K562 (cell line): ENCODE measurements at regions not wholly inside any gene's neighbourhood (a gene's known extent, or its start where the extent isn't known, plus 50 kb on each side); places are given as distances from the start of the nearest gene placed in this dataset.

Experiments
- ATAC-seq: fragments of 200-7000 bp; cut with Tn5 transposase; 3 replicates; pipeline ENCODE4 v1.9.1; 2020; ENCODE audit warnings: moderate library complexity
- BruUV-seq: library from RNA; stranded (reverse); fragments of 400-500 nt; replicated peaks from 2 replicates; lab custom pipeline; 2021; lab: Mats Ljungman, UMichigan
- CTCF ChIA-PET: fragments of 300-600 bp; formaldehyde crosslinking; extraction: SDS; loops from one replicate; lab custom pipeline; 2021; ENCODE audit warnings: low intra/inter-chr PET ratio; lab: Yijun Ruan, JAX
- POLR2A ChIA-PET: fragments of 300-600, 350-650 bp; sonication (Branson Sonifier 250); formaldehyde crosslinking; extraction: SDS; loops from one replicate; lab custom pipeline; 2021; ENCODE audit warnings: antibody characterized with exemption, inconsistent platforms; lab: Yijun Ruan, JAX
- DNase-seq, 4 experiments: peaks; one replicate each; pipeline versions ENCODE4 v3.0.0 to v3.0.0-alpha.2; 2011 to 2018; ENCODE audit warnings: low spot score in 3 of 4, mixed read lengths in 3 of 4; ENCODE audit errors: extremely low read depth in 1 of 4
- FAIRE-seq: peaks from 2 replicates; lab custom pipeline; 2011; peaks lifted over from hg19 to GRCh38; lab: Jason Lieb, UNC
- H2AFZ ChIP-seq: 2 replicates; pipeline ENCODE4 v1.6.0; 2011; ENCODE audit warnings: low read depth, low read length, control low read depth, inconsistent platforms
- H3K27ac ChIP-seq: fragments of 200-600 bp; 3 replicates; pipeline ENCODE4 v1.8.0; 2011; ENCODE audit warnings: low read depth, mild to moderate bottlenecking, control low read depth, inconsistent platforms, low read length, moderate library complexity, mixed read lengths; ENCODE audit errors: extremely low read depth
- H3K27me3 ChIP-seq, 2 experiments: fragments of 300-600 bp in 1 of 2; 2 replicates in 1 of 2; 3 replicates in 1 of 2; pipeline versions ENCODE4 v1.6.0 to v1.8.0; 2011; ENCODE audit warnings: inconsistent platforms in 2 of 2, low read length in 2 of 2, mild to moderate bottlenecking in 1 of 2, mixed read lengths in 1 of 2, moderate library complexity in 1 of 2; ENCODE audit not compliant: control insufficient read depth in 2 of 2, insufficient read depth in 2 of 2
- H3K36me3 ChIP-seq: fragments of 300-600 bp; 3 replicates; pipeline ENCODE4 v1.8.0; 2011; ENCODE audit warnings: mild to moderate bottlenecking, low read length, inconsistent platforms; ENCODE audit not compliant: control insufficient read depth, insufficient read depth
- H3K4me1 ChIP-seq, 2 experiments: fragments of 200-600 bp in 1 of 2; replicated peaks in 1 of 2; 2 replicates in 1 of 2; 3 replicates in 1 of 2; pipeline versions ENCODE4 v1.5.1 to v1.8.0; 2011; ENCODE audit warnings: inconsistent platforms in 2 of 2, low read length in 2 of 2, mild to moderate bottlenecking in 1 of 2, mixed read lengths in 1 of 2, moderate library complexity in 1 of 2; ENCODE audit not compliant: control insufficient read depth in 2 of 2, insufficient read depth in 2 of 2
- H3K4me2 ChIP-seq: 2 replicates; pipeline ENCODE4 v1.6.1; 2011; ENCODE audit warnings: low read length, control low read depth, inconsistent platforms, mixed read lengths; ENCODE audit not compliant: insufficient read depth
- H3K4me3 ChIP-seq: fragments of 200-600 bp; sonication (generic), shearing (Covaris generic); 2 replicates; pipeline ENCODE4 v1.5.1; 2016; ENCODE audit warnings: control low read depth, inconsistent platforms
- H3K79me2 ChIP-seq: fragments of 200-600 bp; 3 replicates; pipeline ENCODE4 v1.8.0; 2011; ENCODE audit warnings: low read length, inconsistent platforms; ENCODE audit not compliant: control insufficient read depth, insufficient read depth
- H3K9ac ChIP-seq, 2 experiments: 2 replicates each; pipeline versions ENCODE4 v1.6.0 to v1.6.1; 2011; ENCODE audit warnings: low read depth in 2 of 2, low read length in 2 of 2, control low read depth in 1 of 2, inconsistent platforms in 1 of 2, mild to moderate bottlenecking in 1 of 2, mixed read lengths in 1 of 2; ENCODE audit not compliant: insufficient read depth in 1 of 2
- H3K9me1 ChIP-seq: one replicate; pipeline ENCODE4 v1.6.0; 2011; ENCODE audit warnings: inconsistent platforms, mild to moderate bottlenecking, low read length, moderate library complexity; ENCODE audit not compliant: control insufficient read depth, insufficient read depth
- H3K9me3 ChIP-seq: replicated peaks from 2 replicates; pipeline ENCODE4 v1.5.1; 2011; ENCODE audit warnings: low read depth, low read length, inconsistent platforms; ENCODE audit not compliant: control insufficient read depth, insufficient read depth
- H4K20me1 ChIP-seq: replicated peaks from 2 replicates; pipeline ENCODE4 v1.6.1; 2011; ENCODE audit warnings: low read length, inconsistent platforms, mixed read lengths; ENCODE audit not compliant: control insufficient read depth, insufficient read depth
- CGGBP1 ChIP-seq: fragments of 250-450 bp; sonication (Bioruptor Pico); IDR thresholded peaks from 2 replicates; pipeline ENCODE4 v1.9.0; 2021; ENCODE audit warnings: mild to moderate bottlenecking
- DACH1 ChIP-seq: fragments of 450-650 bp; IDR thresholded peaks from 2 replicates; pipeline ENCODE4 v1.6.1; 2018; ENCODE audit not compliant: partially characterized antibody
- EP400 ChIP-seq: fragments of 450-650 bp; IDR thresholded peaks from 2 replicates; pipeline ENCODE4 v1.6.1; 2017; ENCODE audit warnings: antibody characterized with exemption, mild to moderate bottlenecking, moderate library complexity
- HMG20B ChIP-seq: fragments of 250-450 bp; sonication (Bioruptor Pico); IDR thresholded peaks from 2 replicates; pipeline ENCODE4 v1.5.0; 2021; ENCODE audit warnings: mild to moderate bottlenecking
- LEF1 ChIP-seq: fragments of 450-650 bp; IDR thresholded peaks from 2 replicates; pipeline ENCODE4 v1.6.1; 2016; ENCODE audit warnings: mild to moderate bottlenecking
- MEIS2 ChIP-seq: fragments of 450-650 bp; IDR thresholded peaks from 2 replicates; pipeline ENCODE4 v1.6.1; 2014; ENCODE audit warnings: mild to moderate bottlenecking; ENCODE audit not compliant: partially characterized antibody
- MITF ChIP-seq: IDR thresholded peaks from 2 replicates; pipeline ENCODE4 v1.6.1; 2014; ENCODE audit warnings: antibody characterized with exemption
- NBN ChIP-seq: fragments of 450-650 bp; IDR thresholded peaks from 2 replicates; pipeline ENCODE4 v1.6.1; 2016; ENCODE audit warnings: low read depth, mild to moderate bottlenecking
- NFIC ChIP-seq: fragments of 450-650 bp; IDR thresholded peaks from 2 replicates; pipeline ENCODE4 v1.6.1; 2017; ENCODE audit warnings: mild to moderate bottlenecking, inconsistent platforms
- ZBTB26 ChIP-seq: fragments of 450-650 bp; formaldehyde crosslinking; IDR thresholded peaks from 2 replicates; pipeline ENCODE4 v1.4.0; 2022; ENCODE audit warnings: missing genetic modification characterization
- ZFP36 ChIP-seq: fragments of 150-350 bp; IDR thresholded peaks from 2 replicates; pipeline ENCODE4 v1.6.1; 2018; ENCODE audit warnings: low read length, low read depth; ENCODE audit not compliant: partially characterized antibody
- ZNF143 ChIP-seq: sonication (generic); formaldehyde crosslinking; IDR thresholded peaks from 2 replicates; pipeline ENCODE4 v1.9.0; 2022; ENCODE audit warnings: mild to moderate bottlenecking, missing genetic modification reagents
- ZNF408 ChIP-seq: fragments of 250-450 bp; sonication (Bioruptor Pico); IDR thresholded peaks from 2 replicates; pipeline ENCODE4 v1.4.0; 2020; ENCODE audit warnings: low read depth, mild to moderate bottlenecking, moderate library complexity
- ZNF785 ChIP-seq: fragments of 250-450 bp; sonication (Bioruptor Pico); IDR thresholded peaks from 2 replicates; pipeline ENCODE4 v1.4.0; 2020; ENCODE audit warnings: mild to moderate bottlenecking
- ZSCAN32 ChIP-seq: fragments of 450-650 bp; formaldehyde crosslinking; IDR thresholded peaks from 2 replicates; pipeline ENCODE4 v1.4.0; 2020; ENCODE audit warnings: mild to moderate bottlenecking, moderate library complexity
- in situ Hi-C: fragments of 300-500 bp; cut with MboI; formaldehyde crosslinking; loops from 4 replicates; pipeline ENCODE4 v1.15.0; 2018; ENCODE audit warnings: inconsistent platforms, mixed read lengths
- intact Hi-C: fragments of 100-400 bp; cut with micrococcal nuclease; formaldehyde crosslinking; loops from 2 replicates; pipeline ENCODE4 v1.14.2; 2022

GRCh38 chr13:50692396-50692915, 151.0 kb downstream of the DLEU7 start:
- Histone ChIP-seq H3K27me3 (no peaks in the 10 kb centered on the region), H4K20me1 (0 out of 2 replicates have a peak, but pooled peaks cover 3% of the 10 kb centered on the region), H3K79me2 (no peaks in the 10 kb centered on the region), H3K36me3 (no peaks in the 10 kb centered on the region), H3K9me1 (no peaks in the 10 kb centered on the region), H3K4me2 (no peak overlapping the region), H3K4me1 (peaks cover 0 to 13% of the 10 kb centered on the region in 2 experiments; a peak in 4 of 5 replicates), H2AFZ (no peak overlapping the region), H3K27ac (no peak overlapping the region), H3K9me3 (no peaks in the 10 kb centered on the region), H3K4me3 (no peak overlapping the region), H3K9ac (no peak overlapping the region)
- in situ Hi-C loops = no loop called here
- FAIRE-seq (no peak), ATAC-seq (no peak), DNase-seq (no peak)
- no peak for TF ChIP-seq NBN
- no peak for TF ChIP-seq ZSCAN32 (CRISPR knock-in tag)
- TF ChIP-seq ZNF143 (CRISPR knock-in tag) = no peak
- no peak for TF ChIP-seq ZBTB26 (CRISPR knock-in tag)
- no peak for TF ChIP-seq EP400
- no peak for TF ChIP-seq LEF1
- no peak for TF ChIP-seq ZFP36
- TF ChIP-seq DACH1 = no peak
- TF ChIP-seq CGGBP1 = no peak
- TF ChIP-seq NFIC = no peak
- TF ChIP-seq MITF = no peak
- TF ChIP-seq ZNF408 = no peak
- TF ChIP-seq ZNF785 = no peak
- no peak for TF ChIP-seq MEIS2
- no peak for TF ChIP-seq HMG20B
- ChIA-PET POLR2A (interaction anchor here (0.7 kb wide), 1 partner anchor 79 kb away, joined by 3 read pairs; no protein-coding TSS in a partner anchor), CTCF (no interaction called here)
- intact Hi-C loops = no loop called here
- no TSS peak for BruUV-seq
